GM18507 (cell line): ENCODE measurements at regions not wholly inside any gene's neighbourhood (a gene's known extent, or its start where the extent isn't known, plus 50 kb on each side); places are given as distances from the start of the nearest gene placed in this dataset.

Source experiments
- DNase-seq: peaks from one replicate; pipeline ENCODE4 v3.0.0; 2011; ENCODE audit warnings: low read depth; ENCODE audit not compliant: insufficient read length; ENCODE audit errors: extremely low spot score
- FAIRE-seq: peaks from 2 replicates; lab custom pipeline; 2011; peaks lifted over from hg19 to GRCh38; lab: Jason Lieb, UNC

DNA sequence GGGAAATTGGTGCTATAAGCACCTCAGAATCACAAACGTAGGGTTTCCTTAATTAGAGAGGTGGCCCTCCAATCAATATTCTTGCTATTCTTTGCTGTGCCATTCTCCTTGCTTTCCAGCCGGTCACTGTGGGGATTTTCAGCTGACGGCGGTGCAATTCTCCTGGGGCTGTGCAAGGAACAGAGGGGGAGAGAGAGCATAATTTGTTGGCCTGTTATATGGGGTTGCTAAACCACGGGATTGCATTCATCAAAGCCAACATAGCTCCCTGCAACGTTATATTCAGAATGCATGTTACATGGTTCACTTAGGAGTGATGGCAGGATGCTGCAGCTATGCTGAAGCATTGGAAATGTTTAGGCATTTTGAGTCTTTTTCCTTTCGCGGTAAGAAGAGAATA is 441.3 kb upstream of the CLINT1 start:
- DNase-seq (no peak), FAIRE-seq (no peak)

DNA sequence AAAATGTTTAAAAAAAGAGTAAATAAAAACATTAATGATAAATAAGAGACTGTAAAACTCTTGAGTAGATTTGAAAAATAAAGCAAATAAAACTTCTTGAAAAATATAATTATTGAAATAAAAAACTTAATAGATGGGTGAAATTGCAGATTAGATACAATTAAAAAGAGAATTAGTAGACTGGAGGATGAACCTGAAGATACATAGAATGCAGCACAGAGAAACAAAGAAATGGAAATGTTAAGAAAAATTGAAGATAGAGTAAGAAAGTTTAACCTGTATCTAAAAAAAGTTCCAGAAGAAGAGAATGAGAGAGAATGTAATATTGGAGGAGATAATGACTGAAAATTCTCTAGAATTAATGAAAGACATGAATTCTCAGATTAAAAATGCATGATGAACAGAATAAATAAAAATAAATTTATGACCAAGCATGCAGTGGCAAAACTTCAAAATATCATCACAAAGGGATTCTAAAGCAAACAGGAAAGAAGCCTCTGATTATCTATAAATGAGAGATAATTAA is 438.1 kb upstream of the CLINT1 start:
- FAIRE-seq (no peak), DNase-seq (no peak)

DNA sequence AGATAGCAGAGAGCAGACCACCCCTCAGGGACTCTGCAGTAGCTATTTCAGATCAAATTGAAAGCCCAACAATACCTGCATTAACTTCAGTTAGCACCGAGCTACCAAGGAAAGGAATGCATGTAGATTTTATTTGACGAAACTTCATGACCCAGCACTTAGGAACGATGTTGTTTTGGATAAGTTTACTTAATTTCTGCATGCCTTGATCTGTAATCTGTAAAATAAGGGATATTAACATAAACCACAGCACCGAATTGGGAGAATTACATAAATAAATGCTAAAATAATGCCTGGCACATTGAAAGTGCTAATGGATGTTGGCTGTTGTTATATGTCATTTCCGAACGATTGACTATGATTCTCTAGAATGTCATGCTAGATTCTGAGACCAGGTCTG is 435.8 kb upstream of the CLINT1 start:
- DNase-seq (no peak), FAIRE-seq (no peak)

DNA sequence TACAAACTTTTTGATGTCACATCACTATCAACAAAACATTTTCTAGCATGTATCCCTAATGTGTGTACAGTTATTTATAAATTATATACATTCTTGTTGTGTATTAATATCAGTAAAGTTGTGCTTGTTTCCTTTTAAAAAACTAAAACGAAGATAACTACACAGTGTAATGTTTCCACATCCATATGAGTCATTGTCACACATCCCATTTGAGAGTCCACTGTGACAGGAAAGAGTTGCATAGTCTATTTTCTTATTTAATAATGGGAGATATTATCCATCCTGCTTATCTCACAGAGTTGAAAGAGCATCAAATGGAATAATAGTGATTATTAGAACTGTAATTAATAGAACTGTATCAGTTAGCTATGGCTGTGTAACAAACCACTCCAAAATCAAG is 434.0 kb upstream of the CLINT1 start:
- DNase-seq = no peak

DNA sequence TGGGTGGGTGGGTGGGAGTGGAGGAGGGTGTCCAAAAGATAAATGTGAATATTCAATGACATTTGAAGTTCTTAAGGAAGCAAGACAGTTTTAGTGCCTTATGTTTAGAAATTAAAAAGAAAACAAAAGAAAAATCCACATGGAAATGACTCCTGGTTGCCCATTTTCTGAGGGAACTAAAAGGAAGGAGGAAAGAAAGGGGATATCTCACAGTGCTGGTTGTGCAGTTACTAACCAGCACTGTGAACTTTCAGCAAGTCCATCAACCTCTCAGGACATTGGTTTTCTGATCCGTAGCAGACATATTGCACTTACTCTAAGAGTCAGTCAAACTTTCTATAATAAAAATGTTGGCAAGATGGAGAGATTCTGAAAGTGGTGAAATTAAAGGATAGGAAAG is 431.0 kb upstream of the CLINT1 start:
- DNase-seq = no peak
- no peak for FAIRE-seq

More for the DNA sequence above, 434.0 kb upstream of the CLINT1 start:
- no peak for FAIRE-seq

DNA sequence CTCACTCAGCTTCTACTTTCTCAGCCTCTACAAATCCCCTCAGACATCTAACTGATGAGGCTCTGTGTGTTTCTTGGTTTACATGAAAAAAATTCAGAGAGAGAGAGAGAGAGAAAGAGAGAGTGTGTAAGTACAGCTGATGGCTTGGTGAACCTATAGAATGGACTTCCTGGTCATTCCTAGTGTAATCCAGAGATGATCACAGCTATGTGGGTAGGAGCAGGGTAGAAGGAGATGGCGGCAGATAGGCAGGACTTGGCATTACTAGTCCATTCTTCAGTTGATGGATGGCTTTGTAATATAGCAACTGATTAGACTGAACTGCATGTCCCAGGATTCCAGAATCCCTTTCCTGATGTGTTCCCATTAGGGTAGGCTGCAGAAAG is 429.3 kb upstream of the CLINT1 start:
- no peak for FAIRE-seq
- DNase-seq = no peak

DNA sequence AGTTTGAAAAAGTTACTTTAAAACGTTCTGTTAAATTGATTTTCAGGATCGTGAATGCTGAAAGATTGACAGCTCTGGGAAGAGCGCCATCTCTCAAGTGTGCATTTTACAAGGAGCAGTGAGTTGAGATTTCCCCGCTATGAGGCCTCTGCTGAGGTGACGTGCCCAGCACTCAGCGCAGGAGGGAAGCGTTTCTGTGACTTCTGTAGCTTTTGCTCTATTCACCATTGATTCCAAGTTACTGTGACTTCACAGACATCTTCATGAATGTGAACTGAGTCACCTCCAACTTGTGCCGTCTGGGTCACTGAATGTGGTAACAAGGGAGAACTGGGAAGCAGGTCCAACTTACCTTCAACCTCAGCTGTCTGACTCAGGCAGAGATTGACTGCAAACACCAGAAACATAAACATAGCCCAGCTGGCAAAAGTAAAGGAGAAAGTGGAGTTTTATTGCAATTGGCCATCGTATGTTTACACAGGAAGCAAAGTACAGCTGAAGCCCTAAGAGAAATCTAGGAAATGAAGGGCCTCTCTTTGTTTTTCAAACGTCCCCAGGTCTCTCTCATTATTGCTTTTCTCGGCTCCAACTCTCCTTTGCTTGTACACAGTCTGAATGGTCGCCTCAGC is 428.8 kb upstream of the CLINT1 start:
- no peak for DNase-seq
- FAIRE-seq = no peak

DNA sequence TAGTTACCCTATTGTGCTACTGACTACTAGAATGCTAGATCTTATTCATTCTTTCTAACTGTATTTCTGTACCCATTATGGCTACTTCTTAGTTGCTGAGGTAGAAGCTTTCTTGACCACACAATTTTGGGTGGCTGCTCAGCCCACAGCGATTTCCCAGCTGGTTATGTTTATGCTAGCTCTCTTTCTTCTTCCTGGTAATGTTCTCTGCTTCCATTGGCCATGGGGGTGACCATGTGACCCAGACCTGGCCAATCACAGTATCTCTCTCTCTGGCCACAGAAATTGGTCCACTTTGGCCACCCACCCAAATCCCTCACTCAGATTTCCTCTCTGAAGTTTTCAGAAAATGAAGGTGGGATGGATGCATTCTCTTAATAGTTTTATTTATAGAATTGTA is 427.9 kb upstream of the CLINT1 start:
- no peak for FAIRE-seq

DNA sequence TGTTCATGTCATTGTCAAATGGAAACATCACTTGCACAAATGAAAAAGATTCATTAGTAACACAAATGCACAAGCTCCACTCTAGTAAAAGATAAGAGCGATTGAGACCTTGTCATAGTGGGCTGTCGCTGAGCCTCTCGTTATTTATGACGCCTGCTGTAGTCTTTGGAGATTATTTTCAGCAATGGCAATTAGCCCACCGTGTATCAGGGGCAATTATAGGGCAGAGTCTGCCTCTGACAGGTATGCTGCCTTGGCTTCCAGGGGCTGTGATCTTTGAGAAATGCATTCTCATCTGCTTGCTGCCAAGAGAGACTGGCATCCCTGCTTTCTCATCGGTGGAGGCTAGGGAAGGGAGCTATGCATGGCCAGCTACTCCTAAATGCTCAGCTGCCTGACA is 426.8 kb upstream of the CLINT1 start:
- DNase-seq (no peak), FAIRE-seq (no peak)

More for the DNA sequence above, 427.9 kb upstream of the CLINT1 start:
- DNase-seq = no peak

DNA sequence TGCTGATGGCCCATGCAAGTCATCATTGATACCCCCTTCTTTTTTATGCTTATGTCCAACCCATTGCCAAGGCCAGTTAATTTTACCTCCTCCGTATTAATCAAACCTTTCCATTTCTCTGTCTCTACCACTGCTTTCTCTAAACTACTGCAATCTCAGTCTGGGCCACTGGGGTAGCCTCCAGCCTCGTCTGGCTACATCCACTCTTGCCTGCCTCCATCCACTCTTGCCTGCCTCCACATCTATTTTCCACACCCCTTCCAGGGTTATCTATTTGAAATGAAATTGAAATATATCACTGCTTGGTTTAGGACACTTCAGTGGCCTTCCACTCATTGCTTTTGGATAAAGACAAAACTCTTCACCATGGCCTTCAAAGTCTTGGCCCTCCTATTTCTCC is 425.3 kb upstream of the CLINT1 start:
- DNase-seq (no peak), FAIRE-seq (no peak)

DNA sequence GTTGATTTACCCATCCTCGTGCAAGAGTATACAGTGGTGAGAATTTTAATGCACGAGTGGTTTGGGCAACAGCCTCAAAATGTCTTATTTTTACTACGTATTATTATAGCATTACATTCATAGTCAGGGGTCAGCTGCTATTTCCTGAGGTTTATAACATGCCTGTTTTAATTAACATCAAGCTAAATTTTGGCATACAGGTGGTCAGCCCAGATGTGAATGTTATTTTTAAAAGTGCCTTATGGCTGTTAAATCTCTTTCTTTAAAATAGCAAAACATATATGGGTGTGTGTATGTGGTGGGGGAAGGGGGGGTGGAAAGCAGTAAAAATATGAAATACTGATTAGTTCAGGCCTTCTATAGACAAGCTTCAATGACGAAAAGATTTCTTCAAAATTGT is 424.5 kb upstream of the CLINT1 start:
- DNase-seq = no peak
- FAIRE-seq = no peak

DNA sequence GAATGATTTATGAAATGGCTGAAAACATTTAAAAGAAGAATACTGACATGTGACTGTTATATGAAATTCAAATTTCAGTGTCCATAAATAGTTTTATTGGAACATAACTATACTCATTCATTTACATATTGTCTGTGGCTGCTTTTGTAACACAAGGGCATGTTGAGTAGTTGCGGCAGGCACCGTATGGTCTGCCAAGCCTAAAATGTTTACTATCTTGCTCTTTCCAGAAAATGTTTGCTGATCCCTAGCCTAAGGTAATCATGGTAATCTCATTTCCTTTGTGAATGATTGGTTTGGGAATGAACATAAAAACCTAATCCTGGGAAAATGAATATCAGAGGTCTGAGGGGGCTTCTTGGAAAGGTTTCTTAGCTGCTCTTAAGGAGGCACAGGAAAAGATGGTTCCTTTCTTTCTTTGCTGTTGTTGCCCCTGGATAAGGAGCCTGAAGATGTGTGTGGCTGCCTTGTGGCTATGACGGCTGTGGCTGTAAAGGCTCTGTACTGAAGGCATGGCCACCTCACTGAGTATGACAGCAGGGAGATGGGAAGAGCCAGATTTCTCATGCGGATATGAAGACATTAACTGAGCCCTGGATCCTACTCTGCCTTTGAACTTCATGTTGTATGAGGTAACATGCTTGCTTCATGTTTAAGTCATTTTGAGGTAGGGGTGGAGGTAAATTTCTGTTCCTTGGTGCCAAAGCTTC is 419.4 kb upstream of the CLINT1 start:
- FAIRE-seq (no peak), DNase-seq (no peak)

DNA sequence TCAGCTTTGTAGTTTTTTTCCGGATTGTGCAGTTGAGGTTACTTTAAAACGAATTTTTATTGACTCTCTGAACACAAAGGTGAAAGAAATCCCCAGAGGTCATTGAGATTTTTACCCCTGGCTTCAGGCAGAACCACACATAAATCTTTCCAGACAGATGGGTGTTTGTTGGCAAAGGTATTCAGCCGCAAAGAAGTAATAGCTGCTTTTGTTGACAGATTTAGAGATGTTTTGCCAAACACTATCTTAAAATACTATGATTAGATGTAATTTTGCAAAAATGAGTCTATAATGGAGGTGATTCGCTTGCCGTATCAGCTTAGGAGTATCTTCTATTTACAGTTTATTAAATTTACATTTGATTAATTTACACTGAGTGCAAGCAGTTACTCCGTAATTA is 418.3 kb upstream of the CLINT1 start:
- DNase-seq (no peak), FAIRE-seq (no peak)

DNA sequence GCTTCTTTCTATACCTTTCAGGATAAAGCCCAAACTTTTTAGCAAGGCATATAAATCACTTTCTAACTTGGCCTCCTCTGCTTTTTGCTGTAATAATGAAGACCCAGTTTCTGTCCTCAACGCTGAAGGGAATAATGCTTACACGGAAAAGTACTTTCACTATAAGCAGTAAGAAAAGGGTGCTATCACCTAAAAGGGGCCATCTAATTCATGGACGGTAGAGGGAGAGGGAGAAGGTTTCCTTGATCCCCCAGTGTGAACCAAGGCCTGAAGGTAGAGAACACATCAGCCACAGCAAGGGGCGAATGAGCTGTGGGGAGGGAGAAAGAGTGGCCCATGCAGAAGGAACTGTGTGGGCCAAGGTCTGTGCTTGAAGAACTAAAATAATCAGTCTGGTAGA is 417.7 kb upstream of the CLINT1 start:
- no peak for FAIRE-seq
- DNase-seq = no peak

DNA sequence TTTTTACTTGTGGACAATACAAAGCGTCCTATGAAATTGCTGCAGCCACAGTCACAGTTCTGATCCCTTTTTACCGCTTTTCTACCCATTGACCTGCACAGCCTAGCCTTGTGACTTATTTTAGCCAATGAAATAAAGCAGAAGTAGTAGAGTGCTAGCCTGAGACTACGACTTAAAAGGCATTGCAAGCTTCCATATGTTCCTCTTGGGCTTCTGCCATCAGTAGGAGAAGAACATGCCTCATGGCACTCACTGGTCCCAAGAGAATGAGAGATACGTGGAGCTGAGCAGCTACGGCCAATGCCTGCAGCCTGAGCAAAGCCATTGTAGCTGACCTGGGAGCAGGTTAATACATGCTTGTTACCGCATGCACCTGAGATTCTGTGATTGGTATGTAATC is 416.6 kb upstream of the CLINT1 start:
- FAIRE-seq (no peak), DNase-seq (no peak)

DNA sequence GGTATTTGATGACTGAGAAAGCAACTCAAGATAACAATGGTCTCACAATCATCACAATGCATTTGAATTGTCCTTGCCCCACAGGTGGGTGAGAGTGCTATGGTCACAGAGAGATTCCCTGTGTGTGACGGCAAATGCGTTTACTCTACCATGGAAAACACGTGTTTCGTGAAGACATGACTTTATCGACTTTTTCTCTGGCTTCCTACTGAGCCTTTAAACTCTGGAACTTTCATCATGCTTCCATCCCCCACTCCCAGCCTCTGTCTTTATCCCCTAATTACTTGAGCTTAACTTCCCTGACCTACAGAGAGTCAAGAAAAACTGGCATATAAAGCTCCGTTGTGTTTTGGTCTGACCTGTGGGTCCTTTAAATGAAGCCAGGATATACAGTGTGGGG is 414.1 kb upstream of the CLINT1 start:
- FAIRE-seq (no peak), DNase-seq (no peak)

DNA sequence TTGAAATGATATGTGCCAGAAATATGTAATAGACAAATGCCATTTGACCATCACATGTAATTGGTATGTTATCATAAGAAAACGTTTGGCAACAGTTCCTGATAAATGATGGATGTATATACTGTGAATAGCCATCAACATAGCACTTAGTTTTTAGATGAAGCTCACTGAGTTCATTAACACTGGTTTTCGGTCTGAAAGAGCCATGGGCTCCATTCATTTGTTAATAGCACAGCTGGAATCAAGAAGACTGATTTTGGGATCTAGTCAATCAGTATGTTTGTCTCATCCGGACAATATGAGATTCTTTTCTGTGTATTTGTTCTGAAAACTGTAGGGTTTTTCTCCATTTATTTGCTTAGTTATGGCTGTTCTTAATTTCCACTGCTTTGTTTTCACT is 413.5 kb upstream of the CLINT1 start:
- DNase-seq (no peak), FAIRE-seq (no peak)

DNA sequence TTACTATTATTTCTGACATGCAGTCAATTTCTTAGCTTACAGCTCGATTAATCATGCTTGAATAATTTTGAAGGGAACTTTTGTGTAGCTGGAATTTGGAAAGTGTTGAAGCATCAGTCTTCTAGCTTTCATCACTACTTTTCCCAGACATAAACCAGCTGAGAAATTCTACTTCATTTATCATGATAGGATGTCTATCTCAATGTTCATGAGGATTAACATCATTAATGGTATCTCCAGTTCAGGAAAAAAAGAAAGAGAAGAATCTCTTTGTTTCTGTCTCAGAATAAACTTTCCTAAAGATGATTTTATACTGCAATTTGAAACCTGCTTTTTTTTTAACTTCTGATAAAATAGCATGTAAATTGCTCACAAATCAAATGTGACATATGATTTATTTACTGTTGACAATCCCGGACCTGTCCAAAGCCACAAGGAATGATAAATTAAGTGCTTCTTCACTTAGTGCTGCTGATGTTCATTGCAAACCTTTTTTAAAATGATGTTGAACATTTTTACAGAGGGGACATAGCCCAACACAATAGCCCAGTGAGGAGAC is 412.1 kb upstream of the CLINT1 start:
- FAIRE-seq = no peak
- DNase-seq = no peak

DNA sequence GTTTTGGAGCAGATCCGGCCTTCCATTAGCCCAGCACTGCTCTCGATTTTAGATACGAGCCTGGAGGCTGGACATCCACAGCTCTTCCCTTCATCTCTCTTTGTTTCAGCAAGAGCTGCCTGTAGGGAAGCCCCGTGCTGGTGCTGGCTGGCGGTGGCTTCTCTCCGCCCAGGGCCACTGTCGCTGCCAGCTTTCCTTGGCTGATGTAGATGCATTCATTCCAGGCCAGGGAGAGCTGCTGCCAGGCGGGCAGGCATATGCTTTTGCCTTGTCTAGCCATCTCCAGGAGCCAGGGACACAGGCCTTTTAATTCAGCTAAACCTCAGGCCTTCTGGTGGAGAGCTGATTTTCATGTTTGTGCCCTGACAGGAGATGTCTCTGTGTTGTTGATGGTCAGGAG is 409.3 kb upstream of the CLINT1 start:
- DNase-seq (no peak), FAIRE-seq (no peak)

DNA sequence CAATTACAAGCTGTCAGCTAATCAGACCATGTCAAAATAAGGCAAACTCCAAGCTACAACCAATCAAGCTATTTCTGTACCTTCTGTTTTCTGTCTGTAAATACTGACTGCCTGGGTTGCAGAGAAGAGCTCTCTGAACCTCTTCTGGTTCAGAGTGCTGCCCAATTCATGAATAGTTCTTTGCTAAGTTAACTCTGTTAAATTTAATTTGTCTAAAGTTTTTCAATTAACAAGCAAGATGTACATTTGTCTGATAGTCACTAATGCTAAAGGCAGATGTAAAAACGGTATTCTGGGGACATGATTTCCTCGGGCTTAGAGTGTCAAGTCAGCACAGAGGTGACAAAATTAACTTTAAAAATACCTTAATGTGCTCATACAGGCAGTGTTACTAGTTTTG is 408.3 kb upstream of the CLINT1 start:
- DNase-seq = no peak
- FAIRE-seq = no peak
